GM23338 (cell line): ENCODE measurements at regions not wholly inside any gene's neighbourhood (a gene's known extent, or its start where the extent isn't known, plus 50 kb on each side); places are given as distances from the start of the nearest gene placed in this dataset.

Experiments used
- ATAC-seq: fragments of 200-7000 bp; cut with Tn5 transposase; 3 replicates; pipeline ENCODE4 v1.9.1; 2020
- DNase-seq: peaks from one replicate; pipeline ENCODE4 v3.0.0-alpha.2; 2015; ENCODE audit warnings: low spot score
- H2AFZ ChIP-seq: fragments of 200-600 bp; sonication (generic); 2 replicates; pipeline ENCODE4 v1.8.0; 2016; ENCODE audit warnings: antibody characterized with exemption, mild to moderate bottlenecking, moderate library complexity
- H3F3A ChIP-seq: fragments of 200-600 bp; sonication (generic); replicated peaks from 2 replicates; pipeline ENCODE4 v1.8.0; 2017; ENCODE audit warnings: antibody characterized with exemption, mixed run types, low read depth
- H3K27ac ChIP-seq: fragments of 200-600 bp; sonication (generic); 2 replicates; pipeline ENCODE4 v1.6.1; 2016; ENCODE audit warnings: low read depth
- H3K27me3 ChIP-seq: fragments of 200-600 bp; sonication (generic); 2 replicates; pipeline ENCODE4 v1.8.0; 2016; ENCODE audit warnings: mild to moderate bottlenecking, mixed run types, moderate library complexity; ENCODE audit not compliant: insufficient read depth
- H3K36me3 ChIP-seq: fragments of 200-600 bp; sonication (generic); 2 replicates; pipeline ENCODE4 v1.8.0; 2016; ENCODE audit warnings: mild to moderate bottlenecking; ENCODE audit not compliant: insufficient read depth
- H3K4me1 ChIP-seq: fragments of 200-600 bp; sonication (generic); 2 replicates; pipeline ENCODE4 v1.8.0; 2016; ENCODE audit warnings: mild to moderate bottlenecking, moderate library complexity; ENCODE audit not compliant: insufficient read depth
- H3K4me2 ChIP-seq: fragments of 200-600 bp; sonication (generic); 2 replicates; pipeline ENCODE4 v1.7.1; 2017; ENCODE audit warnings: mixed run types
- H3K4me3 ChIP-seq: fragments of 200-600 bp; sonication (generic); 2 replicates; pipeline ENCODE4 v1.6.1; 2016; ENCODE audit warnings: mixed run types
- H3K79me2 ChIP-seq: fragments of 200-600 bp; sonication (generic); replicated peaks from 2 replicates; pipeline ENCODE4 v1.8.0; 2017; ENCODE audit warnings: mild to moderate bottlenecking; ENCODE audit not compliant: insufficient read depth
- H3K9me2 ChIP-seq: fragments of 200-600 bp; sonication (generic); 2 replicates; pipeline ENCODE4 v1.8.0; 2017; ENCODE audit not compliant: insufficient read depth
- H4K20me1 ChIP-seq: fragments of 200-600 bp; sonication (generic); replicated peaks from 2 replicates; pipeline ENCODE4 v1.8.0; 2017; ENCODE audit warnings: mild to moderate bottlenecking; ENCODE audit not compliant: insufficient read depth
- H3K27ac Mint-ChIP-seq: 2 replicates; pipeline ENCODE4 v1.8.0; 2020; ENCODE audit warnings: inconsistent platforms, mild to moderate bottlenecking, moderate library complexity, mixed read lengths
- H3K27me3 Mint-ChIP-seq: 3 replicates; pipeline ENCODE4 v1.8.0; 2022; ENCODE audit warnings: low read depth, mild to moderate bottlenecking, moderate library complexity, mixed read lengths, inconsistent platforms; ENCODE audit not compliant: insufficient read depth, poor library complexity
- H3K36me3 Mint-ChIP-seq: 3 replicates; pipeline ENCODE4 v1.8.0; 2021; ENCODE audit warnings: low read depth, mild to moderate bottlenecking, inconsistent platforms, moderate library complexity, mixed read lengths
- H3K4me1 Mint-ChIP-seq: 3 replicates; pipeline ENCODE4 v1.8.0; 2020; ENCODE audit warnings: mild to moderate bottlenecking, inconsistent platforms, mixed read lengths
- H3K4me3 Mint-ChIP-seq: 3 replicates; pipeline ENCODE4 v1.8.0; 2021; ENCODE audit warnings: moderate library complexity, mild to moderate bottlenecking, inconsistent platforms, mixed read lengths
- H3K9me3 Mint-ChIP-seq: 3 replicates; pipeline ENCODE4 v1.8.0; 2020; ENCODE audit warnings: moderate library complexity, mild to moderate bottlenecking, inconsistent platforms, mixed read lengths
- CREB1 ChIP-seq: fragments of 250-450 bp; sonication (Bioruptor Pico); IDR thresholded peaks from 2 replicates; pipeline ENCODE4 v1.5.0; 2020; ENCODE audit warnings: low read depth, mild to moderate bottlenecking, moderate library complexity
- CTCF ChIP-seq, 2 experiments: fragments of 200-600 bp in 1 of 2; sonication (generic) in 1 of 2; conservative IDR thresholded peaks; 2 replicates each; pipeline versions ENCODE4 v1.5.1 to v1.6.1; 2016 to 2017; ENCODE audit warnings: antibody characterized with exemption in 2 of 2, low read depth in 2 of 2, mild to moderate bottlenecking in 2 of 2, moderate library complexity in 1 of 2
- ETS1 ChIP-seq: IDR thresholded peaks from 2 replicates; pipeline ENCODE4 v1.6.1; 2016; ENCODE audit warnings: antibody characterized with exemption
- EZH2 ChIP-seq: fragments of 200-600 bp; sonication (generic); IDR thresholded peaks from one replicate; pipeline ENCODE4 v1.8.0; 2017; ENCODE audit warnings: antibody characterized with exemption, mild to moderate bottlenecking, low read depth; ENCODE audit not compliant: unreplicated experiment
- EZH2phosphoT487 ChIP-seq: fragments of 200-600 bp; sonication (generic); IDR thresholded peaks from one replicate; pipeline ENCODE4 v1.8.1; 2018; ENCODE audit warnings: antibody characterized with exemption; ENCODE audit not compliant: unreplicated experiment
- JUNB ChIP-seq: IDR thresholded peaks from one replicate; pipeline ENCODE4 v1.6.1; 2016; ENCODE audit warnings: antibody characterized with exemption; ENCODE audit not compliant: unreplicated experiment
- NANOG ChIP-seq: IDR thresholded peaks from 2 replicates; pipeline ENCODE4 v1.6.1; 2016; ENCODE audit warnings: antibody characterized with exemption, borderline replicate concordance
- POLR2AphosphoS5 ChIP-seq: IDR thresholded peaks from 2 replicates; pipeline ENCODE4 v1.6.1; 2016; ENCODE audit warnings: antibody characterized with exemption, low read depth
- REST ChIP-seq: IDR thresholded peaks from one replicate; pipeline ENCODE4 v1.6.1; 2018; ENCODE audit warnings: antibody characterized with exemption; ENCODE audit not compliant: unreplicated experiment
- STAT1 ChIP-seq: IDR thresholded peaks from one replicate; pipeline ENCODE4 v1.6.1; 2016; ENCODE audit warnings: antibody characterized with exemption; ENCODE audit not compliant: unreplicated experiment
- ZNF114 ChIP-seq: fragments of 250-450 bp; sonication (Bioruptor Pico); IDR thresholded peaks from 2 replicates; pipeline ENCODE4 v1.5.0; 2020; ENCODE audit warnings: mild to moderate bottlenecking, moderate library complexity
- ZNF331 ChIP-seq: fragments of 250-450 bp; sonication (Bioruptor Pico); IDR thresholded peaks from 2 replicates; pipeline ENCODE4 v1.5.0; 2020; ENCODE audit warnings: low read depth, mild to moderate bottlenecking, moderate library complexity
- ZNF462 ChIP-seq: fragments of 250-450 bp; sonication (Bioruptor Pico); IDR thresholded peaks from 2 replicates; pipeline ENCODE4 v1.5.0; 2020; ENCODE audit warnings: mild to moderate bottlenecking, moderate library complexity

GRCh38 chr7:17546592-17546991 is 248.1 kb downstream of the AHR start:
- DNase-seq (no peak), ATAC-seq (no peak)
- Histone ChIP-seq H3K27ac (no peak overlapping the region), H3K4me1 (no peaks in the 10 kb centered on the region), H4K20me1 (no peaks in the 10 kb centered on the region), H3K27me3 (no peaks in the 10 kb centered on the region), H2AFZ (no peak overlapping the region), H3K4me3 (no peak overlapping the region), H3F3A (no peaks in the 10 kb centered on the region), H3K36me3 (no peaks in the 10 kb centered on the region), H3K79me2 (no peaks in the 10 kb centered on the region), H3K4me2 (no peak overlapping the region), H3K9me2 (0 out of 2 replicates have a peak, but pooled peaks cover 3% of the 10 kb centered on the region)
- no peaks in the 10 kb centered on the region for H3K36me3 Mint-ChIP-seq
- no peaks in the 10 kb centered on the region for H3K4me1 Mint-ChIP-seq
- H3K27ac Mint-ChIP-seq = no peak overlapping the region
- H3K27me3 Mint-ChIP-seq = no peaks in the 10 kb centered on the region
- TF ChIP-seq POLR2AphosphoS5 = no peak
- no peak for TF ChIP-seq STAT1
- no peak for TF ChIP-seq ZNF331 (CRISPR knock-in tag)
- TF ChIP-seq ETS1 = no peak
- TF ChIP-seq REST = no peak
- no peak for TF ChIP-seq JUNB
- TF ChIP-seq EZH2 = no peak
- TF ChIP-seq ZNF114 (CRISPR knock-in tag) = no peak
- TF ChIP-seq NANOG = no peak
- TF ChIP-seq EZH2phosphoT487 = no peak
- no peak for TF ChIP-seq CREB1 (CRISPR knock-in tag)
- no peak for TF ChIP-seq ZNF462 (CRISPR knock-in tag)
- no peak for TF ChIP-seq CTCF (conservative IDR thresholded peaks at IDR 0.05; ENCODE audit: low read depth in 2 of 2)
- no peaks in the 10 kb centered on the region for H3K9me3 Mint-ChIP-seq
- no peak overlapping the region for H3K4me3 Mint-ChIP-seq
